Ascending aorta (tissue), 2 donors: ENCODE measurements at regions not wholly inside any gene's neighbourhood (a gene's known extent, or its start where the extent isn't known, plus 50 kb on each side); places are given as distances from the start of the nearest gene placed in this dataset.
A peak's percentile ranks its signal among the peaks of the same experiment; 100 is the strongest.

Experiments used
- DNase-seq, 2 donors: peaks; one replicate each; pipeline ENCODE4 v3.0.0-alpha.2; 2019; ENCODE audit warnings: low spot score in 2 of 2
- H3K27ac ChIP-seq, 2 donors: fragments of 200-600 bp; sonication (generic); one replicate each; pipeline ENCODE4 v1.5.1; 2016 to 2017; ENCODE audit warnings: mild to moderate bottlenecking in 1 of 2
- H3K27me3 ChIP-seq: fragments of 200-600 bp; sonication (generic); one replicate; pipeline ENCODE4 v1.5.1; 2017
- H3K36me3 ChIP-seq, 2 donors: fragments of 200-600 bp; sonication (generic); one replicate each; pipeline ENCODE4 v1.5.1; 2016
- H3K4me1 ChIP-seq, 2 donors: fragments of 200-600 bp; sonication (generic); one replicate each; pipeline ENCODE4 v1.5.1; 2016 to 2017; ENCODE audit warnings: mild to moderate bottlenecking in 1 of 2
- H3K4me3 ChIP-seq, 2 donors: fragments of 200-600 bp; sonication (generic); one replicate each; pipeline ENCODE4 v1.5.1; 2016 to 2017; ENCODE audit warnings: mild to moderate bottlenecking in 1 of 2
- H3K9me3 ChIP-seq, 2 donors: fragments of 200-600 bp; sonication (generic); one replicate each; pipeline ENCODE4 v1.5.1; 2016
- intact Hi-C: fragments of 100-400 bp; cut with DNase I; formaldehyde crosslinking; loops from one replicate; pipeline ENCODE4 v1.15.1; 2023
- TF ChIP-seq, protein P1 (sequence below), 3 experiments: fragments of 200-600 bp in 2 of 3; fragments of 450-650 bp in 1 of 3; sonication (generic) in 2 of 3; IDR thresholded peaks; one replicate each; pipeline ENCODE4 v1.5.1; 2016 to 2019; ENCODE audit warnings: antibody characterized with exemption in 3 of 3, mild to moderate bottlenecking in 1 of 3, moderate library complexity in 1 of 3

DNA sequence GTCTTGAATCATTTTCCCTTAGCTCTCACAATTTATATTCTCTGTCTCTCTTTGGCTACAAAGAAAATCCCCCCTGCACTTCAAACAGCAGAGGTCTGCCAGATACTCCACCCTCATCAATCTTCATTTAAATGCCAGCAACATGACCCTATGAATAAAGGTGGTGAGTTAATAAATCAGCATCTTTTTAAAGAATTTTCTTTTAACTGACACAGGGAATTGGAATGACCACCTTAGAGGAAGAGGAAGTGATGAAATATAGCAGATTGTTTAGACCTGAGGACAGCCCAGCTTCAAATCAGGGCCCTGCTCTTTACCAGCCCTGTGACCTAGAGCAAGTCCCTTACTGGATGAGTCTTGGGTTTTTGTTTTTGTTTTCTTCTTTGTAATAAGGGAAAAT lies 223.1 kb upstream of the PAPPA start:
- Histone ChIP-seq H3K27me3 (no peaks in the 10 kb centered on the region), H3K4me3 (no peak overlapping the region), H3K36me3 (no peaks in the 10 kb centered on the region), H3K27ac (no peak overlapping the region), H3K9me3 (no peaks in the 10 kb centered on the region), H3K4me1 (no peaks in the 10 kb centered on the region)
- TF ChIP-seq, protein P1, sequence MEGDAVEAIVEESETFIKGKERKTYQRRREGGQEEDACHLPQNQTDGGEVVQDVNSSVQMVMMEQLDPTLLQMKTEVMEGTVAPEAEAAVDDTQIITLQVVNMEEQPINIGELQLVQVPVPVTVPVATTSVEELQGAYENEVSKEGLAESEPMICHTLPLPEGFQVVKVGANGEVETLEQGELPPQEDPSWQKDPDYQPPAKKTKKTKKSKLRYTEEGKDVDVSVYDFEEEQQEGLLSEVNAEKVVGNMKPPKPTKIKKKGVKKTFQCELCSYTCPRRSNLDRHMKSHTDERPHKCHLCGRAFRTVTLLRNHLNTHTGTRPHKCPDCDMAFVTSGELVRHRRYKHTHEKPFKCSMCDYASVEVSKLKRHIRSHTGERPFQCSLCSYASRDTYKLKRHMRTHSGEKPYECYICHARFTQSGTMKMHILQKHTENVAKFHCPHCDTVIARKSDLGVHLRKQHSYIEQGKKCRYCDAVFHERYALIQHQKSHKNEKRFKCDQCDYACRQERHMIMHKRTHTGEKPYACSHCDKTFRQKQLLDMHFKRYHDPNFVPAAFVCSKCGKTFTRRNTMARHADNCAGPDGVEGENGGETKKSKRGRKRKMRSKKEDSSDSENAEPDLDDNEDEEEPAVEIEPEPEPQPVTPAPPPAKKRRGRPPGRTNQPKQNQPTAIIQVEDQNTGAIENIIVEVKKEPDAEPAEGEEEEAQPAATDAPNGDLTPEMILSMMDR (IDR thresholded peaks at IDR 0.05): no peak
- intact Hi-C loops: no loop called here
- no peak for DNase-seq

DNA sequence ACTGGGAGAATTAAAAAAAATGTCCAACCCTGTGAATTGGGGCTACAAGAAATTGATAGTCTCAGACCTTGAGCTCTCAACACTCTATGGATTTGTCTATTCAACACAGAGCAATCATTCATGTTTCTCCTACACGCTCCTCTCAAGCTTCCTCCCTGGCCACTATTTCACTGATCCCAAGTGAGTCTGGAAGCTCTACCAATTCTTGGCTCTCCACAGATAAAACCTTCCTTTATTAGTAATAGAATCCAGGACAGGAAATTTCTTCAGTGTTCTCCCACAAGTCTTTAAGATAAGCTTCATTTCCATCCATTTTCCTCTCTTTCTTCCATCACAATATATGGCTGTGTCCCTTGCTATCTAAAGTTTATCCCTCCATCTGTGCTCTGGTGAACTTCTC lies 215.1 kb upstream of the PAPPA start:
- Histone ChIP-seq H3K4me3 (no peak overlapping the region), H3K36me3 (no peaks in the 10 kb centered on the region), H3K4me1 (peaks cover 0 to 9% of the 10 kb centered on the region in 2 donors), H3K27me3 (no peaks in the 10 kb centered on the region), H3K27ac (no peak overlapping the region), H3K9me3 (no peaks in the 10 kb centered on the region)
- TF ChIP-seq, protein P1 (IDR thresholded peaks at IDR 0.05): no peak
- no peak for DNase-seq
- intact Hi-C loops: no loop called here

DNA sequence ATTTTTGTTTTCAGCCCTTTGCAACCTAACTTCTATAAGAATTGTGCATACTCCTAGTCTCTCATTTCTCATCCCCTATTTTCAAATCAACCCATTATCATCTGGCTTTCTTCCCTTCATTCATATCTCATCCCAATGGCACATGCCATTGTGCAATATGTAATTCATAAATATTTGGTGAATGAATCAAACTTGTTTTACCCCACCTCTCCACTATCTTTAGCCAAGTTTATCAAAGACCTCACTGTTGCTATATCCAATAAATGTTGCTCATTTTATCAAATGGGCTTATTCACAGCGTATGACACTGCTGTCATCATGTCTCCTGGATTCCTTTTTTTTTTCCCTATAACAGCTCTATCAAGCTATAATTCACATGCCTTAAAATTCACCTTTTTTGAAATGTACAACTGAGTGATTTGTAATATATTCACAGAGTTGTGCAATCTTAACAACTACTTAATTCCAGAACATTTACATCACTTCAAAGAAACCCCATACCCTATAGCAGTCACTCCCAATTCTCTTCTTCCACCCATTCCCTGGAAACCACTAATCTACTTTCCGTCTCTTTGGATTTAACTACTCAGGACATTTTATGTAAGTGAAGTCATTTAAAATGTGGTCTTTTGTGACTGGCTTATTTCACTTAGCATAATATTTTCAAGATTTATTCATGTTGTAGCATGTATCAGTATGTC lies 214.4 kb upstream of the PAPPA start:
- Histone ChIP-seq H3K4me1 (peaks cover 0 to 13% of the 10 kb centered on the region in 2 donors), H3K4me3 (no peak overlapping the region), H3K9me3 (no peaks in the 10 kb centered on the region), H3K27me3 (no peaks in the 10 kb centered on the region), H3K36me3 (no peaks in the 10 kb centered on the region), H3K27ac (no peak overlapping the region)
- TF ChIP-seq, protein P1 (IDR thresholded peaks at IDR 0.05): no peak
- intact Hi-C loops: no loop called here
- DNase-seq: no peak

DNA sequence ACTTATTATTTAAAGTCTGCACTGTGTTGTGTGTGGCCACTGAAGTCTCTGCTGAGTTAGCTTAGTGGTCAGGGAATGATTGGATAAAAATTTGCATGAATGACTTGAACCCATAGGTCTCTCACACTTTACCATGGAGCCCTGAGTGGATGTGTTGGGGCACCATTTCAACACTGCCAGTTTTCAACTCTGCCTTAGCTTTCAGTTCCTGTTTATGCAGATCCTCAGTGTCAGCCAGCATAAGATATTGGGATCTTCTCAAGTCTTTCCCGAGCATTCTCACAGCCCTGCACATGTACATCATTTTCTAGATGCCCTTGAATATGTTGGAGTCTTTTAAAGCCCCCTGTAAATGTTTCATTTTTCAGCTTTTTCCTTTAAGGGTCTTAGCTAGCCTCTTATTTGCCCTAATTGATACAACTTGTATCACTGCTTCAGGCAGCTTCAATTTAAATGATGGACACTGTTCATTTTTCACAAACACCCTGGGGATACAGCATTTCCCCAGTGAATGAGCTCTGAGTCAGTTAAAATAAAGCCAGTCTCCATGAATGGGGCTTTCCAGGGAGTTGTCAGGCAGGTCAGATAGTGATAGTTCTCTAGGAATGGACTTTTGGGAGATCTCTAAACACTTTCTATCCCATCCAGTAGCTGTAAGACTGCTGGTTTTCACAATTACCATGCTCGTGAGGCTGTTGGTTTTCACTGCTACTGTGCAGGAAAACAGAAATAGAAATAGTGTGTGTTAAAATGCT lies 211.9 kb upstream of the PAPPA start:
- no peaks in the 10 kb centered on the region for H3K9me3 ChIP-seq
- peak overlapping the region; percentile 83 to 90 for H3K27ac ChIP-seq
- no peak for DNase-seq
- peaks cover 0 to 18% of the 10 kb centered on the region in 2 donors for H3K4me1 ChIP-seq
- H3K36me3 ChIP-seq: no peaks in the 10 kb centered on the region
- intact Hi-C loops: loop anchor here (5.0 kb wide), 2 partner anchors 211 to 349 kb away; partner anchors contain the start of gene PAPPA
- H3K27me3 ChIP-seq: no peaks in the 10 kb centered on the region
- TF ChIP-seq, protein P1 (IDR thresholded peaks at IDR 0.05): no peak
- H3K4me3 ChIP-seq: no peak overlapping the region

DNA sequence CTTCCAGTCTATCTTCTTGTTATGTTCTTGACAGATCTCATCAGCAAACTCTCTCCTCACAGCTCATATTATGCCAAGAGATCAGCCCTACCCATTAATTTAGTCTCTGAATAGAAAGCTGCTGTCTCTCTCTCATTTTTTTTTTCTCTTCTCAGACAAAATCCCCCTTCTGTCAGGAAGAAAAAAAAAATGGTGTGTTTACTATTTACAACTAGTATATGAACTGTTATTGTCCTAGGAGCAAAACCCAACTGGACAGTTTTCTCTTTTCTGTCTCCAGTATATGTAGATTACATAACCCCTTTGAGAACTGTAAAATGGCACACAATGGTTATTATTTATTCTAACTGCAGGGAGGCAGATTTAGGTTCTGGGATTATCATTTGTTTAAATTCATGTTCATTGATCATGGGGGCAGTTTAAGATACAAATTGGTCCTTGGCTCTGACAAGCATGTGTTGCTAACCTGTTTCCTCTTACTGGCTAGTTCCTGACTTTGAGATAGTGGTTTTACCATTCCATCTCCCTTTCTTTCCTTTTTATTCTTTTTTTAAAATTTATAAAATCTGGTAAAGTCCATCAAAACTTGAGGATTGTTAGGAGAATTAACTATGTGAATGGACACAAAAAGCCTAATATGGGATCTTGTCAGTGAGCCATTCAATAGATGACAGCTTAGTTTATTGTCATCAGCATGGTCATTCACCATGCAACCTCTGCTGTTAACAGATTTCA lies 210.0 kb upstream of the PAPPA start:
- TF ChIP-seq, protein P1 (IDR thresholded peaks at IDR 0.05): no peak
- intact Hi-C loops: loop anchor here (1.0 to 5.0 kb wide), 5 partner anchors 209 to 351 kb away; partner anchors contain the start of gene PAPPA
- Histone ChIP-seq H3K27ac (peak overlapping the region; percentile 83 to 90), H3K4me1 (peaks cover 0 to 18% of the 10 kb centered on the region in 2 donors), H3K4me3 (no peak overlapping the region), H3K9me3 (no peaks in the 10 kb centered on the region), H3K27me3 (no peaks in the 10 kb centered on the region), H3K36me3 (no peaks in the 10 kb centered on the region)
- no peak for DNase-seq
